Activated T-cell treated with anti-CD3 and anti-CD28 coated beads, Interleukin-2, amount 50 U/mL, for 24 hours (primary cell): ENCODE measurements at regions not wholly inside any gene's neighbourhood (a gene's known extent, or its start where the extent isn't known, plus 50 kb on each side); places are given as distances from the start of the nearest gene placed in this dataset.
"Not testable (repeated sequence)": the region's sequence is repeated elsewhere in the genome, so short reads cannot be mapped to it uniquely, and the experiment has no call there.

Experiments used
- DNase-seq: peaks from one replicate; pipeline ENCODE4 v3.0.0-alpha.2; 2020
- H3K27ac Mint-ChIP-seq: 2 replicates; pipeline ENCODE4 v1.8.0; 2020; ENCODE audit warnings: mild to moderate bottlenecking, mixed read lengths
- H3K27me3 Mint-ChIP-seq: 2 replicates; pipeline ENCODE4 v1.8.0; 2020; ENCODE audit warnings: mixed read lengths
- H3K36me3 Mint-ChIP-seq: 2 replicates; pipeline ENCODE4 v1.8.0; 2020; ENCODE audit warnings: low read depth, mixed read lengths
- H3K4me1 Mint-ChIP-seq: 2 replicates; pipeline ENCODE4 v1.8.0; 2020; ENCODE audit warnings: low read depth, mixed read lengths
- H3K4me3 Mint-ChIP-seq: 2 replicates; pipeline ENCODE4 v1.8.0; 2020; ENCODE audit warnings: mild to moderate bottlenecking, moderate library complexity, mixed read lengths
- H3K9me3 Mint-ChIP-seq: 2 replicates; pipeline ENCODE4 v1.8.0; 2020; ENCODE audit warnings: mixed read lengths

GRCh38 chr5:176748967-176749935, 61.1 kb upstream of the UNC5A start:
- H3K9me3 Mint-ChIP-seq: no peaks in the 10 kb centered on the region
- peaks cover 79% of the 10 kb centered on the region for H3K27me3 Mint-ChIP-seq
- no peaks in the 10 kb centered on the region for H3K36me3 Mint-ChIP-seq
- no peak overlapping the region for H3K27ac Mint-ChIP-seq
- H3K4me1 Mint-ChIP-seq: peaks cover 16% of the 10 kb centered on the region
- no peak overlapping the region for H3K4me3 Mint-ChIP-seq
- peak; percentile 24 for DNase-seq

DNA sequence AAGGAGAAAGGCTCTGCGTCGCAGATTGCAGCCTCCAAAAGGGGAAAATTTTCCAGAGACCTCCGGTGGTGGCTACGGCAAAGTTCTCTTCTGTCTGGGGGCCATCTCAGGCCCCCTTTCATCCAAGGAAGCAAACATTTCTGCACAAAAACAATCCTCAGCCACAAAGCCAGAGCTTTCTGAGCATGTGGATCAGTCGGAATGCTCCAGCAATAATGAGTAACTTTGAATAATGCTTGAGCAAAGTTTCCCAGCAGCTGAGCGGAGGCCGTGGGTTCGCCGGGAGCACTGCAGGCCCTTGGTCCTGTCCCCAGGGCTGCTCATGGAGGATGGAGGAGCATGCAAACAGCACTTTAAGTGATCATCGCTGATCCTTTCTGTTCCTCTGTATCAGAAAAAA, 60.2 kb upstream of the UNC5A start:
- H3K4me1 Mint-ChIP-seq: peaks cover 12% of the 10 kb centered on the region
- H3K27me3 Mint-ChIP-seq: peaks cover 75% of the 10 kb centered on the region
- H3K4me3 Mint-ChIP-seq: no peak overlapping the region
- H3K27ac Mint-ChIP-seq: no peak overlapping the region
- H3K36me3 Mint-ChIP-seq: no peaks in the 10 kb centered on the region
- H3K9me3 Mint-ChIP-seq: no peaks in the 10 kb centered on the region
- DNase-seq: no peak

DNA sequence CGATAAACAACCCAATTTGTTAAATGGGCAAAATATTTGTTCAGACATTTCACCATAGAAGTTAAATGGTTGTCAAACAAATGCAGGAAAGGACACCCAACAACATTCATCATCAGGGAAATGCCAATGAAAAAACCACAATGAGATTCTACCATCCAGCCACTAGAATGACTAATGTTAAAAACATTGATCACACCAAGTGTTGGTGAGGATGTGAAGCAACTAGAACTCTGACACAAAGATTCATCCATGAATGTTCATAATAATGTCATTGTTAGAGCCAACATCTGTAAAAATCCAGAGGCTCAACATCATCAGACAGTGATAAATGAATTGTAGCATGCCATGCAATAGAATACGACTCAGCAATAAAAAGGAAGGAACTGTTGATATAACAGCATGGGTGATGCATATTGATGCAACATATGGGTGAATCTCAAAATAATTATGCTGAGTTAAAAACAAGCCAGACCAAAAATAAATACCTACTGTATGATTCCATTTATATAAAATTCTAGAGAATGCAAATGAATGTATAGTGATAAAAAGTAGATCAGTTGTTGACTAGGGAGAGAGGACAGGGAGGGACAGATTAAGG, 55.9 kb upstream of the UNC5A start:
- Mint-ChIP-seq H3K4me1 (no peaks in the 10 kb centered on the region), H3K4me3 (no peak overlapping the region), H3K36me3 (no peaks in the 10 kb centered on the region), H3K27me3 (peaks cover 46% of the 10 kb centered on the region), H3K27ac (no peak overlapping the region), H3K9me3 (no peaks in the 10 kb centered on the region)
- DNase-seq: no peak

GRCh38 chr5:176755593-176755992, 54.8 kb upstream of the UNC5A start:
- H3K4me3 Mint-ChIP-seq, H3K9me3 Mint-ChIP-seq, H3K27ac Mint-ChIP-seq, H3K4me1 Mint-ChIP-seq, DNase-seq, H3K36me3 Mint-ChIP-seq: not testable (repeated sequence)
- peaks cover 35% of the 10 kb centered on the region for H3K27me3 Mint-ChIP-seq

DNA sequence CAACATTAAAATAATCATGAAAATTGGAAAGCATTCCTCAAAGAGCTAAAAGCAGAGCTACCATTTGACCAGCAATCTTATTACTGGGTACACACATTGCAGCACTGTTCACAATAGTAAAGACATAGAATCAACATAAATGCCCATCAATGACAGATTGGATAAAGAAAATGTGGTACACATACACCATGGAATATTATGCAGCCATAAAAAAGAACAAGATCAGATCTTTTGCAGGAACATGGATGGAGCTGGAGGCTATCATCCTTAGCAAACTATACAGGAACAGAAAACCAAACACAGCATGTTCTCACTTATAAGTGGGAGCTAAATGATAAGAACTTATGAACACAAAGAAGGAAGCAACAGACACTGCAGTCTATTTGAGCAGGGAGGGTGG, 52.8 kb upstream of the UNC5A start:
- not testable (repeated sequence) for H3K36me3 Mint-ChIP-seq, H3K4me3 Mint-ChIP-seq, DNase-seq, H3K9me3 Mint-ChIP-seq, H3K27ac Mint-ChIP-seq, H3K4me1 Mint-ChIP-seq
- peaks cover 31% of the 10 kb centered on the region for H3K27me3 Mint-ChIP-seq
